ENCODE measurements at regions not wholly inside any gene's neighbourhood (a gene's known extent, or its start where the extent isn't known, plus 50 kb on each side); places are given as distances from the start of the nearest gene placed in this dataset.

DNA sequence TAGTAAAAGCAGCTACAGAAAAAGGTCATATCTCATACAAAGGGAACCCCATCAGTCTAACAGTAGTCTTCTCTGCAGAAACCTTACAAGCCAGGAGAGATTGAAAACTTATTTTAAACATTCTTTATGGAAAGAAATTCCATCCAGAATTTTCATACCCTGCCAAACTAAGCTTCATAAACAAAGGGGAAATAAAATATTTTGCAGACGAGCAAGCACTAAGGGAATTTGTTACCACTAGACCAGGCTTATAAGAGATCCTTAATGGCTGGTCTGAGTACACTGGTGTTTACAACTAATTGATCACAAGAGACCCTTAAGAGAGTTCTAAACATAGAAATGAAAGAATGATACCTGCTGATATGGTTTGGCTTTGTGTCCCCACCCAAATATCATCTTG lies 128.6 kb upstream of the TNFSF11 start:
- Histone ChIP-seq H3K23me2 (ENCODE audit: low read depth, low read length) (no peaks in the 10 kb centered on the region), H4K91ac (replicated peaks; ENCODE audit: insufficient read length, low read length) (no peak overlapping the region), H4K8ac (ENCODE audit: extremely low read depth, insufficient read depth, low read length) (no peak overlapping the region), H3K79me2 (ENCODE audit: control insufficient read depth in 1 of 2, insufficient read depth in 2 of 2, low read length in 2 of 2) (no peaks in the 10 kb centered on the region), H3K79me1 (ENCODE audit: low read depth, low read length) (no peaks in the 10 kb centered on the region), H3K4ac (replicated peaks; ENCODE audit: insufficient read length, low read depth, low read length) (no peak overlapping the region), H3K9me3 (ENCODE audit: insufficient read depth in 2 of 2, low read depth in 1 of 2, low read length in 1 of 2) (peaks cover 21 to 26% of the 10 kb centered on the region in 2 experiments), H2BK5ac (ENCODE audit: low read depth, low read length) (no peak overlapping the region), H3K14ac (ENCODE audit: insufficient read length) (no peak overlapping the region), H3K9ac (replicated peaks in 1 of 4; ENCODE audit: extremely low read depth in 1 of 4, low read depth in 3 of 4, low read length in 3 of 4) (no peak overlapping the region), H2AFZ (ENCODE audit: low read length) (no peak overlapping the region), H3K36me3 (ENCODE audit: control insufficient read depth in 2 of 4, insufficient read depth in 4 of 4, low read length in 3 of 4) (no peaks in the 10 kb centered on the region), H2BK15ac (ENCODE audit: low read length) (no peak overlapping the region), H3K4me1 (replicated peaks in 1 of 4; ENCODE audit: control insufficient read depth in 3 of 4, insufficient read depth in 4 of 4, low read length in 3 of 4) (no peaks in the 10 kb centered on the region), H3K23ac (ENCODE audit: insufficient read length) (no peak overlapping the region), H2BK120ac (replicated peaks; ENCODE audit: low read depth, low read length) (no peak overlapping the region), H3K56ac (replicated peaks; ENCODE audit: insufficient read length, low read depth, low read length) (no peak overlapping the region), H3K27ac (ENCODE audit: low read depth, low read length) (no peak overlapping the region), H4K5ac (ENCODE audit: insufficient read length, low read depth, low read length) (no peak overlapping the region), H3K4me2 (ENCODE audit: insufficient read depth in 1 of 2, low read depth in 2 of 2, low read length in 2 of 2) (no peak overlapping the region), H3K18ac (ENCODE audit: extremely low read depth, low read length) (no peak overlapping the region), H2BK12ac (ENCODE audit: low read depth, low read length) (no peak overlapping the region), H3K4me3 (ENCODE audit: extremely low read depth in 1 of 4, insufficient read depth in 2 of 4, low read depth in 3 of 4, low read length in 4 of 4) (no peak overlapping the region), H4K20me1 (replicated peaks in 1 of 2; ENCODE audit: control insufficient read depth in 1 of 2, insufficient read depth in 2 of 2, low read length in 2 of 2) (no peaks in the 10 kb centered on the region), H2AK5ac (ENCODE audit: low read depth, low read length) (no peak overlapping the region), H2BK20ac (ENCODE audit: low read length) (no peak overlapping the region), H3K27me3 (replicated peaks in 1 of 4; ENCODE audit: control insufficient read depth in 3 of 4, extremely low read depth in 1 of 4, insufficient read depth in 3 of 4, low read length in 3 of 4) (no peaks in the 10 kb centered on the region)
- ChIA-PET CTCF (ENCODE audit: partially characterized antibody) (interaction anchor here (1.6 kb wide), 1 partner anchor 32 kb away, joined by 3 read pairs; no protein-coding TSS in a partner anchor), POLR2A (ENCODE audit: partially characterized antibody) (no interaction called here)
- no peak for FAIRE-seq
- DNase-seq (ENCODE audit: low read depth in 1 of 2, low spot score in 2 of 2), result no peak
- WGBS, 2 experiments (ENCODE audit: extremely low coverage in 1 of 2, insufficient coverage in 1 of 2, insufficient read length in 1 of 2, insufficient replicate concordance in 2 of 2, low coverage in 1 of 2, low lambda C conversion rate in 2 of 2, missing lambda C conversion rate in 1 of 2), result 100% methylated on average over 1 of the region's 1 CpG; no CpG with 5 or more reads in 1 of the 2 experiments
- TF ChIP-seq, protein P1, sequence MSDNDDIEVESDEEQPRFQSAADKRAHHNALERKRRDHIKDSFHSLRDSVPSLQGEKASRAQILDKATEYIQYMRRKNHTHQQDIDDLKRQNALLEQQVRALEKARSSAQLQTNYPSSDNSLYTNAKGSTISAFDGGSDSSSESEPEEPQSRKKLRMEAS (IDR thresholded peaks at IDR 0.05), result no peak
- TF ChIP-seq KDM1A (IDR thresholded peaks at IDR 0.05; ENCODE audit: borderline replicate concordance, low read length) (no peak), HDAC6 (IDR thresholded peaks at IDR 0.05; ENCODE audit: low read depth, low read length) (no peak), EZH2 (IDR thresholded peaks at IDR 0.05; ENCODE audit: low read depth, low read length, severe bottlenecking) (no peak), HDAC2 (IDR thresholded peaks at IDR 0.05; ENCODE audit: borderline replicate concordance in 1 of 2, low read depth in 2 of 2, low read length in 2 of 2) (no peak), TBP (IDR thresholded peaks at IDR 0.05; ENCODE audit: low read depth, low read length) (no peak), KDM5A (IDR thresholded peaks at IDR 0.05; ENCODE audit: low read length) (no peak), GTF2F1 (IDR thresholded peaks at IDR 0.05; ENCODE audit: borderline replicate concordance, low read depth, low read length) (no peak)

Measured in H1 (cell line).